Pancreas (tissue), 10 donors: ENCODE measurements at regions not wholly inside any gene's neighbourhood (a gene's known extent, or its start where the extent isn't known, plus 50 kb on each side); places are given as distances from the start of the nearest gene placed in this dataset.
A peak's percentile ranks its signal among the peaks of the same experiment; 100 is the strongest.

Experiments
- ATAC-seq, 4 donors: fragments of 200-7000 bp; cut with Tn5 transposase; one replicate each; pipeline versions ENCODE4 v1.8.0 to v1.9.1; 2020; ENCODE audit warnings: mild to moderate bottlenecking in 4 of 4, moderate library complexity in 4 of 4
- DNase-seq, 6 donors: peaks; one replicate each; pipeline ENCODE4 v3.0.0-alpha.2; 2020
- FAIRE-seq: peaks from 2 replicates; lab custom pipeline; 2012; peaks lifted over from hg19 to GRCh38; lab: Jason Lieb, UNC
- H3K27ac ChIP-seq, 4 donors: fragments of 200-600 bp; sonication (generic); 1 replicate in 3 of 4; 2 replicates in 1 of 4; pipeline versions ENCODE4 v1.5.0 to v1.8.0; 2020
- H3K27me3 ChIP-seq, 4 donors: fragments of 200-600 bp; one replicate each; pipeline ENCODE4 v1.8.0; 2021
- H3K36me3 ChIP-seq, 3 donors: fragments of 200-600 bp; sonication (generic) in 1 of 3; one replicate each; pipeline versions ENCODE4 v1.5.0 to v1.8.0; 2020 to 2021
- H3K4me1 ChIP-seq, 3 donors: fragments of 200-600 bp; one replicate each; pipeline ENCODE4 v1.8.0; 2021
- H3K4me3 ChIP-seq, 4 donors: fragments of 200-600 bp; sonication (generic) in 2 of 4; one replicate each; pipeline versions ENCODE4 v1.5.0 to v1.8.0; 2020 to 2021
- H3K9me3 ChIP-seq, 4 donors: fragments of 200-600 bp; one replicate each; pipeline ENCODE4 v1.8.0; 2021
- CTCF ChIP-seq, 4 donors: fragments of 200-600 bp; sonication (generic) in 3 of 4; IDR thresholded peaks; one replicate each; pipeline versions ENCODE4 v1.5.0 to v1.8.0; 2021; ENCODE audit warnings: antibody characterized with exemption in 4 of 4
- WGBS, 2 donors: extraction: QIAGEN DNeasy Blood & Tissue Kit; methylation state at CpG; one replicate each; pipeline ENCODE4 v1.1.7; 2013; 5-methylcytosine and 5-hydroxymethylcytosine counted together
- intact Hi-C, 3 donors: fragments of 100-400 bp; cut with DNase I; formaldehyde crosslinking; loops; one replicate each; pipeline versions ENCODE4 v1.11.1 to v1.14.2; 2022
- donor health status: healthy with polysubstance abuse.
- donor health status: DM: no; HTN: no; CAD: no; lungs with moderate emphysema.
- donor health status: DM: no; HTN: no; CAD: no.
- donor health status: control.
- donor health status: control.
- donor health status: Bipolar disorder and iron deficiency.
- donor health status: DM: yes; HTN: yes; CAD: no.
- donor health status: DM: no; HTN: no; CAD: no.
- donor health status: DM: no; HTN: no; CAD: no.
- donor health status: DM: yes; HTN: yes; CAD: no.

- H3K36me3 ChIP-seq, result no peaks in the 10 kb centered on the region
- WGBS, 2 donors, result 91 to 100% methylated on average over 2 of the region's 2 CpGs
- intact Hi-C loops, result no loop called here
Measured at GRCh38 chr1:55466921-55467320, 251.8 kb upstream of the USP24 start.

GRCh38 chr1:55466373-55466772 lies 251.2 kb upstream of the USP24 start:
- DNase-seq, result no peak
- no peak overlapping the region for H3K27ac ChIP-seq
- H3K4me1 ChIP-seq, result no peaks in the 10 kb centered on the region
- H3K4me3 ChIP-seq, result no peak overlapping the region
- peak in 1 of 4 donors; percentile 34 for ATAC-seq
- no peaks in the 10 kb centered on the region for H3K9me3 ChIP-seq
- no peak for TF ChIP-seq CTCF (IDR thresholded peaks at IDR 0.05)
- intact Hi-C loops, result no loop called here
- WGBS, 2 donors, result 22 to 26% methylated on average over 1 of the region's 1 CpG
- no peaks in the 10 kb centered on the region for H3K27me3 ChIP-seq
- no peak for FAIRE-seq
- no peaks in the 10 kb centered on the region for H3K36me3 ChIP-seq

More at GRCh38 chr1:55466921-55467320, 251.8 kb upstream of the USP24 start:
- Histone ChIP-seq H3K27ac (no peak overlapping the region), H3K9me3 (no peaks in the 10 kb centered on the region), H3K27me3 (no peaks in the 10 kb centered on the region), H3K4me1 (no peaks in the 10 kb centered on the region), H3K4me3 (no peak overlapping the region)
- no peak for DNase-seq
- no peak for ATAC-seq
- FAIRE-seq, result no peak
- no peak for TF ChIP-seq CTCF (IDR thresholded peaks at IDR 0.05)

GRCh38 chr1:55464550-55464949 lies 249.4 kb upstream of the USP24 start:
- no peaks in the 10 kb centered on the region for H3K9me3 ChIP-seq
- H3K36me3 ChIP-seq, result no peaks in the 10 kb centered on the region
- 83 to 95% methylated on average over 1 of the region's 1 CpG for WGBS, 2 donors
- H3K27ac ChIP-seq, result no peak overlapping the region
- H3K27me3 ChIP-seq, result no peaks in the 10 kb centered on the region
- ATAC-seq, result no peak
- DNase-seq, result no peak
- FAIRE-seq, result no peak
- TF ChIP-seq CTCF (IDR thresholded peaks at IDR 0.05), result no peak
- H3K4me1 ChIP-seq, result no peaks in the 10 kb centered on the region
- intact Hi-C loops, result no loop called here
- no peak overlapping the region for H3K4me3 ChIP-seq

GRCh38 chr1:55463814-55464475 lies 248.8 kb upstream of the USP24 start:
- ATAC-seq, result no peak
- intact Hi-C loops, result no loop called here
- Histone ChIP-seq H3K27ac (no peak overlapping the region), H3K4me3 (no peak overlapping the region), H3K27me3 (no peaks in the 10 kb centered on the region), H3K9me3 (no peaks in the 10 kb centered on the region), H3K4me1 (no peaks in the 10 kb centered on the region), H3K36me3 (no peaks in the 10 kb centered on the region)
- no peak for DNase-seq
- no peak for TF ChIP-seq CTCF (IDR thresholded peaks at IDR 0.05)
- no peak for FAIRE-seq
- 72 to 81% methylated on average over 10 of the region's 10 CpGs for WGBS, 2 donors

GRCh38 chr1:55457874-55458273 lies 242.7 kb upstream of the USP24 start:
- Histone ChIP-seq H3K27me3 (no peaks in the 10 kb centered on the region), H3K4me1 (no peaks in the 10 kb centered on the region), H3K4me3 (no peak overlapping the region), H3K9me3 (no peaks in the 10 kb centered on the region), H3K27ac (no peak overlapping the region), H3K36me3 (no peaks in the 10 kb centered on the region)
- 50 to 55% methylated on average over 2 of the region's 2 CpGs for WGBS, 2 donors
- intact Hi-C loops, result no loop called here
- ATAC-seq (no peak), DNase-seq (no peak), FAIRE-seq (no peak)
- no peak for TF ChIP-seq CTCF (IDR thresholded peaks at IDR 0.05)
